IgD-negative memory B cell (primary cell): ENCODE measurements at regions not wholly inside any gene's neighbourhood (a gene's known extent, or its start where the extent isn't known, plus 50 kb on each side); places are given as distances from the start of the nearest gene placed in this dataset.

Experiments
- H3K27ac Mint-ChIP-seq, 3 donors: one replicate each; pipeline ENCODE4 v1.8.0; 2020 to 2022; ENCODE audit warnings: mild to moderate bottlenecking in 3 of 3, mixed read lengths in 3 of 3, moderate library complexity in 1 of 3
- H3K27me3 Mint-ChIP-seq: one replicate; pipeline ENCODE4 v1.8.0; 2021; ENCODE audit warnings: mixed read lengths
- H3K36me3 Mint-ChIP-seq: one replicate; pipeline ENCODE4 v1.8.0; 2020; ENCODE audit warnings: mild to moderate bottlenecking, mixed read lengths
- H3K4me1 Mint-ChIP-seq, 3 donors: one replicate each; pipeline ENCODE4 v1.8.0; 2020 to 2022; ENCODE audit warnings: mixed read lengths in 3 of 3, mild to moderate bottlenecking in 1 of 3
- H3K4me3 Mint-ChIP-seq, 4 donors: one replicate each; pipeline ENCODE4 v1.8.0; 2020 to 2022; ENCODE audit warnings: mild to moderate bottlenecking in 4 of 4, mixed read lengths in 4 of 4, moderate library complexity in 3 of 4
- H3K9me3 Mint-ChIP-seq, 3 donors: one replicate each; pipeline ENCODE4 v1.8.0; 2020 to 2021; ENCODE audit warnings: mixed read lengths in 3 of 3, mild to moderate bottlenecking in 1 of 3

GRCh38 chr9:81741103-81741502 lies 51.8 kb upstream of the TLE1 start:
- Mint-ChIP-seq H3K27ac (no peak overlapping the region), H3K4me1 (peaks cover 2 to 12% (median 8%) of the 10 kb centered on the region in 3 donors), H3K36me3 (no peaks in the 10 kb centered on the region), H3K4me3 (no peak overlapping the region), H3K27me3 (no peaks in the 10 kb centered on the region), H3K9me3 (peaks cover 6 to 8% (median 7%) of the 10 kb centered on the region in 3 donors)

DNA sequence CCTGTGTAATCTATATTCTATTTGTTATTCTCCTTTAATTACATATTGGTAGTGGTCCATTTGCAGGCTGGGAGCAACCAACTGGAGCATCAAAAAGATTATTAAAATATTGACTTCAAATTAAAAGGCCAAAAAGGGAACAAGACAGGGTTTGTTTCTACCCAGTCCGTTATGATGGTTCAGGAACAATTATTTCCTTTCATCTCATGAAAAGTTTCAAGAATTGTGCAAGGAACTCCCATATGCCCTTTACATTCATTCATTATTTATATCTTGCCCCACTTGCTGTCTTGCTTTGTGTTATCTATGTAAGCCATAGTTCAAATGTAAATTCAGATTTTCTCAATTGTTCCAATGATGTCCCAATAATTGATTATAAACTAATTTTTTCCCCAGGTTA lies 58.7 kb upstream of the TLE1 start:
- H3K4me3 Mint-ChIP-seq: no peak overlapping the region
- no peaks in the 10 kb centered on the region for H3K27me3 Mint-ChIP-seq

DNA sequence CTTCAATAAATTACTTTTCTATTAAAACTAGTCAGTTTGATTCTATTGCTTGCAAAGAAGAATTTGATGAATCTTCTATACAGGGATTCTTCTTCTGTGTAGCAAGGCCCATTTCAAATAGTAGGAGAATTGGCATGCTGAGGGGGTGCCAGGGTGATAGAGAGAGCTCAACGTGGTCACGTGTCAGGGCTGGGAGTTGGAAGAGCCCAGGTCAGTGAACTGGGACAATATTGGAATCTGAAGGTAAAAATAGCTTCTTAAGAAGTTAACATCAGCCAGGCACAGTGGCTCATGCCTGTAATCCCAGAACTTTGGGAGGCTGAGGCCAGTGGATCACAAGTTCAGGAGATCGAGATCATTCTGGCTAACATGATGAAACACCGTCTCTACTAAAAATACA lies 64.1 kb upstream of the TLE1 start:
- H3K4me1 Mint-ChIP-seq: peaks cover 0 to 2% (median 0%) of the 10 kb centered on the region in 3 donors
- H3K27ac Mint-ChIP-seq: no peak overlapping the region
- H3K36me3 Mint-ChIP-seq: peaks cover 7% of the 10 kb centered on the region
- no peaks in the 10 kb centered on the region for H3K27me3 Mint-ChIP-seq
- H3K4me3 Mint-ChIP-seq: no peak overlapping the region
- H3K9me3 Mint-ChIP-seq: no peaks in the 10 kb centered on the region

More for the DNA sequence above, 58.7 kb upstream of the TLE1 start:
- Mint-ChIP-seq H3K9me3 (peaks cover 0 to 10% (median 5%) of the 10 kb centered on the region in 3 donors), H3K4me1 (peaks cover 0 to 1% (median 0%) of the 10 kb centered on the region in 3 donors), H3K36me3 (no peaks in the 10 kb centered on the region), H3K27ac (no peak overlapping the region)

- Mint-ChIP-seq H3K9me3 (no peaks in the 10 kb centered on the region), H3K36me3 (peaks cover 7% of the 10 kb centered on the region), H3K27ac (no peak overlapping the region), H3K4me3 (no peak overlapping the region), H3K27me3 (no peaks in the 10 kb centered on the region), H3K4me1 (peaks cover 0 to 2% (median 0%) of the 10 kb centered on the region in 3 donors)
Measured at GRCh38 chr9:81754245-81754644, 64.9 kb upstream of the TLE1 start.

DNA sequence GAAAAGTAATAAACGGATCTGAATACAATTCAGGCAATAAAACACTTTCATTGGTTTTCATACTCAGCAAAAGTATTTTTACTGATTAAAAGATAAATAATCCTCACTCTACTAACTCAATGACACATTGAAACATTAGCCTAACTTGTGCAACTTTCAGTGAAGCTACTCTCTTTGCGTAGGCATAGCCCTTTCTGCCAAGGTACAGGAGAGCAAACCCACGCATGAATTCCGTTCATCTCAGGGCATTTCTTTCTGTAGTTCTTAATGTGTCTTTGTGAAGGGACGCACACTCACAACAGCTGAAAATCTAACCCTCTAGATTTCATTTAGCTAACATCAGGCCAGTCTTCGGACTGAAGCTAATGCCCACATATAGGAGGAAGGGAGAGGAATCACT lies 66.4 kb upstream of the TLE1 start:
- Mint-ChIP-seq H3K27me3 (no peaks in the 10 kb centered on the region), H3K36me3 (peaks cover 7% of the 10 kb centered on the region), H3K9me3 (no peaks in the 10 kb centered on the region), H3K27ac (no peak overlapping the region), H3K4me1 (peaks cover 0 to 2% (median 0%) of the 10 kb centered on the region in 3 donors), H3K4me3 (no peak overlapping the region)

GRCh38 chr9:81756561-81756960 lies 67.2 kb upstream of the TLE1 start:
- Mint-ChIP-seq H3K9me3 (no peaks in the 10 kb centered on the region), H3K4me3 (no peak overlapping the region), H3K27ac (no peak overlapping the region), H3K4me1 (peaks cover 0 to 2% (median 0%) of the 10 kb centered on the region in 3 donors), H3K36me3 (peaks cover 7% of the 10 kb centered on the region), H3K27me3 (no peaks in the 10 kb centered on the region)

DNA sequence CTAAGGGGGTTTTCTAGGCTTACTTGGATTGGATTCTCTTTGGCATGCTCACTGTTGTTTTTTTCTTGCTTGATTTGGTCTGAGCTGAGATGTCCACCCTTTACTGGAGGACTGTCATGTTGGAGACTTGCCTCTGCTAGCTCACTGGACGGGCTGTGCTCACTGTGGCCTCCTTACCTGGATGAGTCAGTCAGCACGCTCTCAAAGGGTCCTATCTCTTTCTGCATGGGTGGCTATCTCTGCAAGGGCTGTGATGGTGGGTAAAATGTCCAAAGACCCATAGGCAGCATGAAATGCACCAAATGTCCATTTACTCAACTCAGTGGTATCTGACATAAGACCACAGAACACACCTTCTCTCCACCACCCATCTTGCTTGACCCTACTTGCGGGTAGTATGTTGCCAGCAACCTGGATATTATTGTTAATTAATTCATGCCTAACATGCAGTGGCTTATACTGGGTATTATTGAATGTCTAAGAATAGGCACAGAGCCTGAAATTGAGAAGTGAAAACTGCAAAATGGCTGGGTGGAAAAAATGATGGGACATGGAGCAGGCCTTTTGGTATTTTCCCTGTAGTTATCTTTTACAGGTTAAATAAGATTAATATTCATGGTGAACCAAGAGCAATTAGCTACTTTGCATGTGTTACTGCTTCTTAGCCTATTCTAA lies 68.9 kb upstream of the TLE1 start:
- peaks cover 0 to 2% (median 0%) of the 10 kb centered on the region in 3 donors for H3K4me1 Mint-ChIP-seq

DNA sequence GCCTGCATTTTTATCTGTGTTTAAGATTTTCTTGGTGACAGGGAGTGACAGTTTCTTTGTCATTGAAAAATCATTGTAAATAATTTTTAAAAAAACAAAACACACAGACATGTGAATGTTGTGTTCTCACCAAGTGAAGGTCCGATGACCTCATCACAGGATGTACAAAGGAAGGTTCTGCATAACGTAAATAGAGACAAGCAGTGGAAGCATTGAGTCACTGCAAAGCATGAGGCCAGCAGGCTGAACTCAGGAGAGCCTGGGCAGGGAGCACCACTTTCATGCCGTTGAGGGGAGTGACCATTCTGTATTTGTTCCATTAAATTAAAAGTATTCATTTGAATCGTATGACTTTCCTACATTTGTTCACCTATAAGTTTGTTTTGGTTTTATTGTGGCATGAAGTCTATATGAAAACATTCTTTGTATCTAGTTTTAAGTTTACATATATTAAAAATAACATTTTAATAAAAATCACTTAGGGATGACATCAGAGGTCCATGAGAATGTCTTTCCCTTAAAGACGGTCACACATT lies 70.4 kb upstream of the TLE1 start:
- no peak overlapping the region for H3K4me3 Mint-ChIP-seq
- peaks cover 0 to 2% (median 0%) of the 10 kb centered on the region in 3 donors for H3K4me1 Mint-ChIP-seq

More for the DNA sequence above, 68.9 kb upstream of the TLE1 start:
- H3K27me3 Mint-ChIP-seq: no peaks in the 10 kb centered on the region
- H3K9me3 Mint-ChIP-seq: no peaks in the 10 kb centered on the region
- H3K4me3 Mint-ChIP-seq: peak overlapping the region in 1 of 4 donors; percentile 52
- peaks cover 6% of the 10 kb centered on the region for H3K36me3 Mint-ChIP-seq
- no peak overlapping the region for H3K27ac Mint-ChIP-seq

GRCh38 chr9:81767921-81768320 lies 78.6 kb upstream of the TLE1 start:
- no peaks in the 10 kb centered on the region for H3K36me3 Mint-ChIP-seq
- peaks cover 1% of the 10 kb centered on the region for H3K27me3 Mint-ChIP-seq
- no peak overlapping the region for H3K27ac Mint-ChIP-seq
- no peak overlapping the region for H3K4me3 Mint-ChIP-seq
- peaks cover 0 to 2% (median 0%) of the 10 kb centered on the region in 3 donors for H3K9me3 Mint-ChIP-seq
- no peaks in the 10 kb centered on the region for H3K4me1 Mint-ChIP-seq

More for the DNA sequence above, 70.4 kb upstream of the TLE1 start:
- Mint-ChIP-seq H3K9me3 (no peaks in the 10 kb centered on the region), H3K27me3 (no peaks in the 10 kb centered on the region), H3K36me3 (peaks cover 3% of the 10 kb centered on the region), H3K27ac (no peak overlapping the region)

DNA sequence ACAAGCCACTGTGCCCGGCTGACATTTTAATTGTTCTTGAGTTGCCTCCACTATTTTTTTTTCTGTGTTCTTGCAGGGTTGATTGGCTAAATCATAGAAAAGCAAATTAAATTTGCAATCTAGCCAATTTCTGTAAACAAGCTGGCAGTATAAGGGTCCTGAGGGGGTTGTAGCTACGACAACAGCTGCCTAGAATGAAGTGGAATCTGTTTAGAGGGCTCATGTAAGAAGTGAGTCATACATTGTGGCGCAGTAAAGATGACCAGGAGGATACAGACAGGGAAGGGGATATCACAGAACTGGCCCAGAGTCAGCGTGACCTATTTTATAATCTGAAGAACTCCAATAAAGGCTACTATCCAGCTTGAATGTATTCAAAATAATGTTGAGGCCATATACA lies 82.2 kb upstream of the TLE1 start:
- H3K27me3 Mint-ChIP-seq: no peaks in the 10 kb centered on the region
- H3K27ac Mint-ChIP-seq: no peak overlapping the region
- no peaks in the 10 kb centered on the region for H3K4me1 Mint-ChIP-seq
- no peak overlapping the region for H3K4me3 Mint-ChIP-seq
- no peaks in the 10 kb centered on the region for H3K36me3 Mint-ChIP-seq
- H3K9me3 Mint-ChIP-seq: peaks cover 0 to 2% (median 0%) of the 10 kb centered on the region in 3 donors

DNA sequence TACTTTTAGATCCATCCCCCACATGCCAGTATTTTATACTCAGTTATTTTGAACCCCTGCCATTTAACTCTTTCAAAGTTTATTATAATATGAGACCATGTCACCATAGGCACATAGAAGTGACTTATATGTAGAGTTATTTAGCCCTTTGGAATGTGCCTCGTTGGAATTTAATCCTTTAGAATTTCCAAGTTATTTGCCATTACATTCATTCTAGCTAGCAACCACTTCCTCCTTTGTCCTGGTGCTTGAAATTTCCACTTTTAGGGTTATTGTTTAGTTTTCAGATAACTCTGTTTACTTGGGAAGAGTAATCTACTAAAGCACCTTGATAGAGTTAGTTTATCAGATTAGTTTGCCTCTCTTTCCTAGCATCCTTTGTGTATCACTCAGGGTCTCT lies 82.8 kb upstream of the TLE1 start:
- no peaks in the 10 kb centered on the region for H3K36me3 Mint-ChIP-seq
- H3K4me1 Mint-ChIP-seq: no peaks in the 10 kb centered on the region
- H3K27me3 Mint-ChIP-seq: no peaks in the 10 kb centered on the region
- no peak overlapping the region for H3K27ac Mint-ChIP-seq
- H3K9me3 Mint-ChIP-seq: no peaks in the 10 kb centered on the region
- H3K4me3 Mint-ChIP-seq: no peak overlapping the region

- Mint-ChIP-seq H3K4me1 (no peaks in the 10 kb centered on the region), H3K27ac (no peak overlapping the region), H3K9me3 (no peaks in the 10 kb centered on the region), H3K27me3 (peaks cover 1% of the 10 kb centered on the region), H3K4me3 (no peak overlapping the region), H3K36me3 (no peaks in the 10 kb centered on the region)
Measured at GRCh38 chr9:81776390-81776789, 87.0 kb upstream of the TLE1 start.

DNA sequence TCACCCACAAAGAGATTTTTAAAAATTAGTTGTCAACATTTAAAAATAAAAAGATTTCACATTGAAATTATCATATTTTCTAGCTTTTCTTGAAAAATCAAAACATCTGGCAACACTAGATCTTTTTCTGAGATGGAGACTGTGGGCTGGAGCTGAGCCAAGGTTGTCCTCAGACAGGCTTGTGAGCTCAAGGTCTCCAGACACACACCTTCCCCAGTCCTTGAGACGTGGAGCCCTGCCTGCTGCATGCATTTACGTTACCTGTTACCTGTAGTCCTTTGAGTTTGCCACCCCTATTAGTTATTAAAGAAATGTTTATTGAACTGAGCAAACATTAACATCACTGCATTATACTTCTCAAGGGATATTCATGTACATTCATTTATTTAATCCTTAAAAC lies 87.5 kb upstream of the TLE1 start:
- H3K36me3 Mint-ChIP-seq: no peaks in the 10 kb centered on the region
- H3K27ac Mint-ChIP-seq: no peak overlapping the region
- H3K27me3 Mint-ChIP-seq: peaks cover 1% of the 10 kb centered on the region
- H3K4me3 Mint-ChIP-seq: no peak overlapping the region
- no peaks in the 10 kb centered on the region for H3K4me1 Mint-ChIP-seq
- no peaks in the 10 kb centered on the region for H3K9me3 Mint-ChIP-seq

- no peaks in the 10 kb centered on the region for H3K9me3 Mint-ChIP-seq
- no peak overlapping the region for H3K4me3 Mint-ChIP-seq
- H3K36me3 Mint-ChIP-seq: no peaks in the 10 kb centered on the region
- no peaks in the 10 kb centered on the region for H3K4me1 Mint-ChIP-seq
- peaks cover 1% of the 10 kb centered on the region for H3K27me3 Mint-ChIP-seq
- H3K27ac Mint-ChIP-seq: no peak overlapping the region
Measured at GRCh38 chr9:81777482-81777881, 88.1 kb upstream of the TLE1 start.

DNA sequence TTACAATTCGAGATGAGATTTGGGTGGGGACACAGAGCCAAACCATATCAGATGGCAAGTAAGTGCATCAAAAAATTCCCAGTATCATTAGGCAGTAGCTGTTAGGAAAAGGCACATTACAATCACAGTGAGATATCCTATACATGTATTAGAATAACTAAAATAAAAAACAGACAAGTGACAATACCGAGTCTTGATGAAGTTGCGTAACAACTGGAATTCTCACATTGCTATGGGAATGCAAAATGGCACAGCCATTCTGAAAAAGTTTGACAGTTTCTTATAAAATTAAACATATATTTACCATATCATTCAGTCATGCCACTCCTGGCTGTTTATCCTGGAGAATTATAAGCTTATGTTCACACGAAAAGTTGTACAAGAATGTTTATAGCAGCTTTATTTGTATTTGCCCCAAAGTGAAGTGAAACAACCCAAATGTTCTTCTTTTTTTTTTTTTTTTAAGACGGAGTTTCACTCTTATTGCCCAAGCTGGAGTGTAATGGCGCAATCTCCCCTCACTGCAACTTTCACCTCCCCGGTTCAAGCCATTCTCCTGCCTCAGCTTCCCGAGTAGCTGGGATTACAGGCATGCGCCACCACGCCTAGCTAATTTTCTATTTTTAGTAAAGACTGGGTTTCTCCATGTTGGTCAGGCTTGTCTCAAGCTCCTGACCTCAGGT lies 93.1 kb upstream of the TLE1 start:
- no peak overlapping the region for H3K4me3 Mint-ChIP-seq
- H3K27ac Mint-ChIP-seq: peak overlapping the region in 1 of 3 donors; percentile 62
- H3K36me3 Mint-ChIP-seq: no peaks in the 10 kb centered on the region
- H3K4me1 Mint-ChIP-seq: no peaks in the 10 kb centered on the region
- peaks cover 0 to 1% (median 0%) of the 10 kb centered on the region in 3 donors for H3K9me3 Mint-ChIP-seq
- H3K27me3 Mint-ChIP-seq: peaks cover 1% of the 10 kb centered on the region
